Posterior vena cava (tissue), 2 donors: ENCODE measurements at regions not wholly inside any gene's neighbourhood (a gene's known extent, or its start where the extent isn't known, plus 50 kb on each side); places are given as distances from the start of the nearest gene placed in this dataset.

ENCODE experiments used
- DNase-seq: peaks from one replicate; pipeline ENCODE4 v3.0.0-alpha.2; 2020; ENCODE audit warnings: low spot score
- intact Hi-C, 2 donors: fragments of 100-400 bp; cut with DNase I; formaldehyde crosslinking; loops; one replicate each; pipeline versions ENCODE4 v1.14.1 to v1.14.2; 2022 to 2023
- donor health status: DM: yes; HTN: yes; CAD: no.
- donor health status: DM: yes; HTN: yes; CAD: no.

GRCh38 chr18:71020342-71021029, 731.6 kb downstream of the SOCS6 start:
- intact Hi-C loops = no loop called here

DNA sequence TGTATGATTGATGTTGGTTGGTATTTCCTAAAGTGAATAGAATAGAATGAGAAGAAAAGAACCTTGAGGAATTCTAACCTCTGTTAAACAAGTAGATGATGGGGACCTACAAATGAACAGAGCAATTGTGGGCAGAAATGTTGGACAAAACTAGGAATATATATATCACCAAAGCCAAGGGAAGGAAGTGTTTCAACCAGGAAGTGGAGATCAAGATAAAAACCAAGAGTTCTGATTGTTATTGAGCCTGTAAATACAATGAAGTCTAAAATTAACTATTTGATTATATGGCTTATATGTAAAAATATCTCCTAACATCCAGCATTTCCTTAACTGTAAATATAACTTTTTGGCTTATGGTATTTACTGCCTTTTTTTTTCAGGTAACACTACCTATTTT, 730.0 kb downstream of the SOCS6 start:
- intact Hi-C loops = no loop called here

More at GRCh38 chr18:71020342-71021029, 731.6 kb downstream of the SOCS6 start:
- no peak for DNase-seq

DNA sequence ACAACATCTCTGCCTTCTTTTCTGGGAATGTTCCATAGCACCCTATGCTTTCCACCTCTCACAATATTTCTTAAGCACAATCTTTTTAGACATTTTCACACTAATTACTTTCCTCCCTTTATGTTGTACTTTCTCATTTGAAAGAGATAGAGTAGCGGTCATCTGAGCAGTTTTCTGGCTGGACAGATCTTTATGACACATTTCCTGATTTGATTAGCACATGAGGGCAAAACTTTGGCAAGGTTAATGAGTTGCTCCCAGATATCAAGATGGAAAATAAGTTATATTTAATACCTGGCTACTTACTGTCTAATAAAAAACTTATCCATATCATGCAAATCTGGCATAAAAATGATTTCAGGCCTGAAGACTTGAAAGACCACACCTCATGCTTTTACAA, 723.9 kb downstream of the SOCS6 start:
- DNase-seq = no peak
- intact Hi-C loops = no loop called here

More for the DNA sequence above, 730.0 kb downstream of the SOCS6 start:
- DNase-seq = no peak

DNA sequence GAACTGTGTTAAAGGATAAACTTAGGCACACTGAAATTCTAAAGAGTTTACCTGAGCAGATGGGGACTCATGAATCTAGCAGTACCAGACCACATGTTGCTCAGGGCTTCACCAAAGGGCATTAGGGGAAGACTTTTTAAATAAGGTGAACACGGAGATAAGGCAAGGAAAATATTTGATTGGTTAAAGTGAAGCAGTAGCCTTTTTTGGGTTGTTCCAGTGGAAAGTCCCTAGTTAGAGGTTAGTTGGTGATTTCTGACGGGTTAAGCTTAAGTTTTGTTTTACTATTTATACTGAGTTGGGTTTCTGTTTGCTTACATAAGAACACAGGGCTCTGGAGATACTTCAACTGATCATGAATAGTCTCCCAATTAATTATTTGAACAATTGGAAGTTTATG, 722.5 kb downstream of the SOCS6 start:
- DNase-seq = no peak
- intact Hi-C loops = no loop called here

DNA sequence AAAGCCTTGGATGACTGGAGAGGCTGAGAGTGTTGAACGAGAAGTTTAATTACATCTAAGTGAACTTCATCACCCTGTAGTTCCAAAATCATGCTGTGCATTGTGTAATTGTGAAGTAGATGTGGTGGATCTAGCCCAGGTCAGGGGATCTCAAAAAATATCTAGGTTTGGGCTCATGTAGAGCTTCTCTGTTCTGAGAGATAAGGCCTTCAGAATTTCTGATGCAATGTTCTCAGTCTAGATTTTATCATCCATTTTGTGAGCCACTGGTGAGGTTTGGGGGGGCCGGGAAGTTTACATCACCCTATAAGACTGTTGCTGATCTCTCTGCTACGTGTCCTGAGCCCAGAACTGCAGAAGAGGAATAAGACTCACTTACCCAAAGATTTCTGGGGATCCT, 719.4 kb downstream of the SOCS6 start:
- no peak for DNase-seq
- intact Hi-C loops = no loop called here

GRCh38 chr18:71001597-71001996, 712.8 kb downstream of the SOCS6 start:
- intact Hi-C loops = no loop called here
- DNase-seq = no peak

GRCh38 chr18:70998490-70998889, 709.6 kb downstream of the SOCS6 start:
- DNase-seq = no peak
- intact Hi-C loops = no loop called here

- intact Hi-C loops = no loop called here
- DNase-seq = no peak
These were observed 705.3 kb downstream of the SOCS6 start for GRCh38 chr18:70994116-70994515.

- no peak for DNase-seq
- intact Hi-C loops = no loop called here
These were observed 702.7 kb downstream of the SOCS6 start for GRCh38 chr18:70991577-70991976.

DNA sequence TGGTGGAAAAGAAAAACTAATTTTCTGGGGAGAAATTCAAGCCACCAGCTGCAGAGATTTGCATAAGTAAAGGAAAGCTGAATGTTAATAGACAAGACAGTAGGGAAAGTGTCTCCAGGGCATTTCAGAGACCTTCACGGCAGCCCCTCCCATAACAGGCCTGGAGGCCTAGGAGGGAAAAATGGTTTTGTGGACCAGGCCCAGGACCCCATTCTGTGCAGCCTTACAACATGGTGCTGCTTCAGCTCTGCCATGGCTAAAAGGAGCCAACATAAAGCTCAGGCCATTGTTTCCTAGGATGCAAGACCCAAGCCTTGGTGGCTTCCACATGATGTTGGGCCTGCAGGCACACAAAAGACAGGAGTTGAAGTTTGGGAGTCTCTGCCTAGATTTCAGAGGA, 697.1 kb downstream of the SOCS6 start:
- DNase-seq = no peak
- intact Hi-C loops = no loop called here

GRCh38 chr18:70982292-70982691, 693.4 kb downstream of the SOCS6 start:
- intact Hi-C loops = no loop called here
- DNase-seq = no peak

- no peak for DNase-seq
- intact Hi-C loops = no loop called here
These were observed 692.7 kb downstream of the SOCS6 start for GRCh38 chr18:70981400-70982140.

DNA sequence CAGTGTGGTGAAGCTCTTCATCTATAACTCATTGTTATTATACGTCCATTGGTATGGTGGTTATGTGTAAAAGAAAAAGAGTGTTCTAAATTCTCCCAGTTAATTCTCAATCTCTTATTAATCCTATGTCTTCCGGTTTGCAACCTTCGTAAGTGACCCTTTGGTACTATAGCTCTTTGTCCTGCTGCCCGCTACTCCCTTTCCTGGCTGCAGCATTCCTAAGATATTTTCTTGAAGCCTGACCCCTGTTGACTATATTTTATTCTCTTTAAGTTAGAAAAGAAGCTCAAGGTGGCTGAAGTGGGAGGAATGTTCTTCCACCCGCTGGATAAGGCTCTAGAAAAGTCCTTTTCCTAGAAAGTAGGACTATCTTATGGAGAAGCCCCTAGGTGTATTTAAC, 684.8 kb downstream of the SOCS6 start:
- intact Hi-C loops = no loop called here
- DNase-seq = no peak

DNA sequence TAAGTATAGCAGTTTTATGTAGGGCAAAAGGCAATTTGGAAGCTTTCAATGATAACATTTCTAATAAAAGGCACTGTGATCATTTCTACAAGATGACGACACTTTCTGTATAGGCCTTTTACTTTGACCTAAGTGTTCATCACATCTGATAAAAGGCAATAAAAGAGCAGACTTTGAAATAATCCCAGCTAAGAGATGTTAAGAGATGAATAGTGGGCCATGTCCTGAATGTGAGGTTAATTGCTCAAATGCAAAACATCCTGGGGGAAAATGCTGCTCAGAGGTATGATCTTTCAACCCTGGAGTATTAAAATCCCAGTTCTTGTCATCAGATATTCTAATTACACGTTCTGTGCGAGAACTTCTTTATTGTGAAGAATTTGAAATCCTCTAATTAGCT, 677.6 kb downstream of the SOCS6 start:
- no peak for DNase-seq
- intact Hi-C loops = no loop called here

DNA sequence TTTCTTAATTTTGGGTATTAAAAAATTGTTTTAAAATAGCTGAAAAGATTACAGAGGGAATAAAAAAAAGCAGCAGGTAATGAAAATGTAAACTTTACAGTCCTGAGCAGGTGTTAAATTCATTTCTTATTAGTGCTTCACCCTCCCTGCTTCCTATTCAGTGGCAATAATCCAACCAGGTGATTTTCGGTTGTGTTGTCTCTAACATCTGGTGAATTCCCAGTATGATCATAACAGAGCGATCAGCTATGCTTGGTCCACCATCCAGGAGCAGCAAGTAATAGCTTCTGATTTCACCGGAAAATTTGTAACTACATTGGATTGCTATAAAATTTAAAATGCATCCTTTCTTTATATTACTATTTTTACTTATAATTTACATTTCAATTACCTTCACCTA, 673.1 kb downstream of the SOCS6 start:
- intact Hi-C loops = no loop called here
- no peak for DNase-seq

DNA sequence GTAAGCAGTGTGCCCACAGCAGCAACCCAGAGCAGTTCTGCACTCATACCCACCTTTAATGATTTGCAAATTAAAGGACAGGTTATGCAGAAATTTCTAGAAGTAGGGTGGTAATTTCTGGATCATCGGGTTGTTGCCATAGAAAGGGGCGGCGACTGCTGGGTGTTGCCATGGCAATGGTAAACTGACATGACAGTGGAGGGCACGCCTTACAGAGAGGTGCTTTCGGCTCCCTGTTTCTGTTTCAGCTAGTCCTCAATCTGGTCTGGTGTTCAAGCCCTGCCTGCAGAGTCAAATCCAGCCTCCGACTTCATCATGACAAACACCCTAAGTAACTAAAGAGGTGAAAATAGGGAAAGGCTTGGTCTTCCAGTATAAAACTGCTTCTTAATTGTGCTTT, 667.7 kb downstream of the SOCS6 start:
- DNase-seq = no peak
- intact Hi-C loops = no loop called here

DNA sequence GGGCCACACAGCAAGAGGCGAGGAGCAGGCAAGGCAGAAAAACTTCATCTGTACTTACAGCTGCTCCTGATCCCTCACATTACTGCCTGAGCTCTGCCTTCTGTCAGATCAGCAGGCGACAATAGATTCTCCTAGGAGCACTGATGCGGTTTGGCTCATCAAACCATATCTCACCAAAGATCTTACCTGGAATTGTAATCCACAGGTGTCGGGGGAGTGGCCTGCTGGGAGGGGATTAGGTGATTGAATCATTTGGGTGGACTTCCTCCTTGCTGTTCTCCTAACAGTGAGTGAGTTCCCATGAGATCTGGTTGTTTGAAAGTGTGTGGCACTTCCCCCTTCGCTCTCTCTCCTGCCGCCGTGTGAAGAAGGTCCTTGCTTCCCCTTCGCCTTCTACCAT, 647.3 kb downstream of the SOCS6 start:
- intact Hi-C loops = no loop called here
- DNase-seq = no peak

DNA sequence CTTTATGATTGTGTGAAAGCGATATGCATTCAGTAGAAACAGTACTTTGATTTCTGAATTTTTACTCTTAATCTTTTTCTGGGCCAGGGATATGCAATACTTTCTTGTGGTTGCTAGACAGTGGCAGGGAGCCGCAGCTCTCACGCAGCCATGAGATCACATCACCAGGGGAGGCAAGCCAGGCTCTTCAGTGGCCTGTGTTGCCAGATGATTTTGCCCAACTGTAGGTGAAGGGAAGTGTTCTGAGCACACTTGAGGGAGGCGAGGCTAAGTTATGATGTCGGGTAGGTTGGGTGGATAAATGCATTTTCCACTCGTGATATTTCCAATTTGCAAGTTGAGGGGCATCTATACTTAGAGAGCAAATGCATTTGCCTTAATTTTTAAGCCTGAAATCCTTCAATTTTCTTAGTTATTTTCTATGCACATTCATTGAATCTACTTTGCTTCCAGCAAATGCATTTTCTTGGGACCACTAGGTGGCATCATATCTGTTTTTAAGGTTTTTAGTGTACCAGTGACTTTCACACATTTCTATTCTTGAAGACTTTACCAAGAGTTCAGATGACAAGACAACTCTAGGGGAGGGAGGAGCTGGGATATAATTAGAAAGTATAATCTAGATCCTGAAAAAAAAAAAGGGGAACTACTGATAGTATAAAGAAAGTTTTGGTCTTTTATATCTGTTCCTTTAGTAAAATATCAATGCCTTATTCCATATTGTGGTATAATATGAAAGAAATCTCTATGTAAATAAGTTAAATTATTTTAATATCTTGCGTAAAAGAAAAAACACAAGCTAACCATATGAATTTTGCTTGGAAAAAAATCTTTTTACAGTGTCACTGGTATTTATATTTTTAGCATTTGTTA, 643.3 kb downstream of the SOCS6 start:
- peak; percentile 58 for DNase-seq
- intact Hi-C loops = no loop called here

DNA sequence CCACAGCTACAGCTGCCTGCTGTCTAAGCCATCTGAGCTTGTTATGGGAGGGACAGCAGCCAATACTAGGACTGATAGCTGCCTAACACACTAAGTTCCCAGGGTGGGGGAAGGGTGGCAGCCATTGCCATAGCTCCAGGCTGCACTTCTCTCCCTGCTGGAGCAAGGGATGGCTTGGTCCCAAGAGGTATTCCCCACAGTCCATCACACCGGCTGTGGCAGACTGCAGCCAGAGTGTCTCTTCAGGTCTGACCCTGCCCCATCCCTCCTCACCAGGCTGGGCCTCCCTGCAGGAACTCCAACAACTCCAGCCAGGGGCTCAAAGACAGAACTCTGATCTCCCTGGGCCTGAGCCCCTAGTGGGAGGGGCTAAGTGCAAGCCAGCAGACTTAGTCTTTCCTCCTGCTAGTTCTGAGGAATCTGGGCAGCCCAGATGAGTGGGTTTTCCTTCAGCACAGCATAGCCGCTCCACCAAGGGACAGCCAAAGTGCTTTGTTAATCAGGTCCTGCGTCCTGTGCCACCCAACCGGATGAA, 632.1 kb downstream of the SOCS6 start:
- intact Hi-C loops = no loop called here
- DNase-seq = no peak

DNA sequence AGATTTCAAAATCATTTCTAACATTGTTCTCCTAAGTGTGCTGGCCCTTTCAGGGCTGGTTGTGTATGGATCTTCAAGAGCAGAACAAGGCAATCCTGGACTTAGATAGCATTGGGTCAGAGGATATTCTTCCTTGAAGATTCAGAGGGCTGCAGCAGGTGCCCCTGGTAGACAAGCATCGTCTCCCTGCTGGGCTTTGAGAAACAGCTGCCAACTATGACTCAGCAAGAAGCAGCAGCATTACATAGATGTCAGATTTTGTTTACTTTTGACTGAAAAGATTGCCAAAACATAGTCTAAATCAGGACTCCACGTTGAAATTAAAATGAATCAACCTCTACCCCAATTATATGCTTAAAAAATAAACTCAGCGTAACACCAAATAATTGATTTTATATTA, 618.8 kb downstream of the SOCS6 start:
- no peak for DNase-seq
- intact Hi-C loops = no loop called here
